NCI-H69 (cell line): ENCODE measurements at regions not wholly inside any gene's neighbourhood (a gene's known extent, or its start where the extent isn't known, plus 50 kb on each side); places are given as distances from the start of the nearest gene placed in this dataset.
"Not testable (repeated sequence)": the region's sequence is repeated elsewhere in the genome, so short reads cannot be mapped to it uniquely, and the experiment has no call there.

Source experiments
- DNase-seq: peaks from one replicate; lab custom pipeline; 2025; lab: John Stamatoyannopoulos, UW

DNA sequence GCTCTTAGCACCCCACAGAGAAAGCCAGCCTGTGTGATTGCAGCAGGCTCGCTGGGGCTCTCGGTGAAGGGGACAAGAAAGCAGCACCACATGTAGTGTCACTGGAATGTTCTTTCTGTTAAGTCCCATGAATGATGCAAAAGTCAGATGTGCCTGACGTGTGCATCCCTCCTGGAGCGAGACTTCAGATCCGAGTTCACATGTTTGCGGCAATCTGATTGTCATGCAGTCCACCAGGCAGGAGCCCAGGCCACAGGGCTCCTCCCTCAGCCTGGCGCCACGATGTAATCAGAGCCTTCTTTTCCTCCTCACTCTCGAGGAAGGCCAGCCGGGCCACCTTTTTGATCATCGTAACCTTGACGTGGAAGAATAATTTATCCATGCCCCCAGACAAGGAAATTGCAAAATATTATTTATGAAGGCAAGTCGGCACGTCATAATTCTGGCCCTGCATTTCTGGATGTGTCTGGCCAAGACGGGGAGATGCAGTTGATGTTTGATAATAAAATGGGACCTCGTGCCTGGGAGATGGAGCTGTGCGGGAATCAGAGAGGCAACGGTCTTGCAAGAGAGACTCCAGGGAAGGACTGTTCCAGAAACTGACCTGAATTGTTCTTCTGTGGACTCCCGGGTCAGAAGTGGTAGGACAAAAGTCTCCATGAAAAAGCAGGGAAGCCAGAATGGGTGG, 214.6 kb downstream of the PHETA1 start:
- no peak for DNase-seq

DNA sequence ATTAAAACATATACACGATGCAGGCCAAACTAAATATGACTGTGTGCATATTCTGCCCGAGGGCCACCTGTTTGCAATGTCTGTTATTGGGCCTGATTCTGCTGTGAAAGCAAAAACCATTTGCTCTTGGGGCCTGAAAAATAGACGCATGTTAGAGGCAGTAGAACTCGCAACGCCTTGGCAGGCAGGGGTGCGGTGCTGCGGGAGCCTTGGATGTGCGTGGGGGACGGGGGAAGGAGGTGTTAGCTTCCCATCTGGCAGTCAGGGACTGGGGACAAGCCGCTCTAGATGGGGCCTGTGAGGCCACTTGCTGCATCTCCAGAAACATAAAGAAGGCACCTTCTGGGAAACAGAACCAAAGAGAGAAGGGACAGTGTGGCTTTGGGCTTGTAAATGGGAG, 216.3 kb downstream of the PHETA1 start:
- no peak for DNase-seq

DNA sequence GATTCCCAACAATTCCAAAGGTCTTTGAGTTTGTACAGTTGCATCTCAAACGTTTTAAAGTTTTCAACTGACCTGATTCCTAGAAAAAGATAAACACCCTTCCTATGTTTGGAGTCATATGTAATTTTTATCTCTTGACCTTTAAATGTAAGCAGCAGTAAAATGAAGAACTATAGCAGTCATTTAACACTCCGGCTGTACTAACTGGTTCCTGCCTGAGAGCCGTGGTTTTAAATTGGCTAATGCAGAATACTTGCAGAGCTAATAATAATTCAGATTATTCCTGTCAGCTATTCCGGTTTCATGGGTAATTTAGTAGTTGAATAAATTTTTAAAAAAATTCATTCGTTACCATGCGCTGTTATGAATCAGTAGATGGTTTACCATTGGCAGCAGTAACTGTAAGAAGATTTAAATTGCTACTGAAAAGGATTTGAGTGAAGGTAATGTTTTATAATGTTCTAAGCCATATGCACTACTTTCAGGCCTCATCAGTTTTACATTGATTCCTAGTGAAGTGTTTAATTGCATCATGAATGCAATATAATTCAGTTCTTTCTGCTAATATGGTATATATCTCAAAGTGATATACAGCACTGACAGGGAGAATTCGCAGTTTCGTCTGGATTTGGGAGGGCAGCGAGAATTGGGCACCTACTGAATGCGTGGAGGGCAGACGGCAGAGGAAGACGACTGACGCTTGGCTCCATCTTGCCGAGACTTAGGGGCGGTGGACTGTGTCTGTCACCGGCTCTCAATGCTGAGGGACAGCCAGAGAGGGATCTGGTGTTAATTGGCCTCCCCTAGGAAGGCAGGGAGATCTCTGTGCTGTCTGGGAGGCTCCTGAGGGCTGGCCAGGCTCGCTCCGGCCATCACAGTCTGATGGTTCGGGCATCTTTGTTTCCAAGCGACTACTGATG, 217.7 kb downstream of the PHETA1 start:
- no peak for DNase-seq

DNA sequence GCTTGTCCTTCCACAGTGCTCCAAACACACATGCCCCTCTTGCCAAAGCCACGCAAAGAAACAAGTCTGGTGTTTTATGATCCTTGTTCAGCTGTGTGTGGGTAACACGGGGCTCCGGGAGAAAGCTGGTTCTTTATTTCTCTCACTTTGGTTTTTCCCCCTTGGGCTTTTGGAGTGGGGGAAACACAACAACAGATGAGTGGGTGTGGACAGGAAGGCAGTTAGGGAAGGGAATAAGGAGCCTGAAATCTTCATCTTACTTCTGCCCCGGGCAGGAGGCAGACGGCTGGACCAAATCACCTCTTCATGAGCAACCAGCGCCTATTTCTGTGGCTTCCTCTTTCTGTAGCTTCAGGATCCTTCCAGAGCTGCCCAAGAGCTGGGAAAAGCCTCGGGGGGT, 218.5 kb downstream of the PHETA1 start:
- DNase-seq, result peak; percentile 53

DNA sequence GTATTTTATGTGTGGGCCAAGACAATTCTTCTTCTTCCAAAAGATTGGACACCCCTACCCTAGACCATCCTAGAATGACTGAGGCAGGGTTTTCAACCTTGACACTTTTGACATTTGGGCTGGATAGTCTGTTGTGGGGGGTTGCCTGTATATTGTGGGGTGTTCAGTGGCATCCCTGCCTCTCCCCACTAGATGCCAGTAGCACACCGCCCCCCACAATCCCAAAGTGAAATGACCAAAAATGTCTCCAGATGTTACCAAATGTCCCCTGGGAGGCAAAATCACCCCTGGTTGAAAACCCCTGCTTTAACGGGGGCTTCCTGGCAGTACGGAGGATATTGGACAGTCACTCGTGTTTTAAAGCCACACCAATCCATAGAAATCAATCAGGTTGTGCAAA, 219.6 kb downstream of the PHETA1 start:
- peak; percentile 19 for DNase-seq

DNA sequence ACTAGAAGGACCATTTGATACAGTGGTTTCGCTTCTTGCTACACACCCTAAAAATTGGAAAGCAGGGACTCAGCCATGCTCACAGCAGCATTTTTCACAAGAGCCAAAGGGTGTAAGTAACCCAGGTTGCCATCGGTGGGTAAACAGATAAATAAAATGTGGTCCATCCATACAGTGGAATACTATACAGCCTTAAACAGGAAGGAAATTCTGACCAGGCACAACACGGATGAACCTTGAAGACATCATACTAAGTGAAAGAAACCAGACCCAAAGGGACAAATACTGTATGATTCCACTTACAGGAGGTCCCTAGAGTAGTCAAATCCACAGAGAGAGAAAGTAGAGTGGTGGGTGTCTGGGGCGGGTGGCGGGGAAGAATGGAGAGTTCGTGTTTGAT, 220.9 kb downstream of the PHETA1 start:
- no peak for DNase-seq

DNA sequence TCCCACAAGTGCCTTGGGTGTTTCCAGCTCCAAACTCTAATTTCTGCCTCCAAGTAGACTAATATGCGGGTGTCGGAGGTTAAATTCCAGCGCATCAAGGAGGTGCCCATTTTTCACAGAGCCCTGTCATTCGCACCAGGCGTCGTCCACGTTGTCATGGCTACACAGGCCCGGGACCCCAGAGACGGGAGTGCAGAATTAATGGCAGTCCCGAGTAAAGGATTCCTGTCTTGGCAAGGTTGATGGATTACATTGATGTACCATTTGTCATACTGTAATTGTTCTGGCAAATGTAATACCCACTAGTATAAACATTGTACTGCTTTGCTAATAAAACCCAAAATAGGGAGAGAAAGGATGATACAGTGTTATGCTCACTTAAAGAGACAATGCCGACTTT, 222.9 kb upstream of the MYL2 start:
- no peak for DNase-seq

DNA sequence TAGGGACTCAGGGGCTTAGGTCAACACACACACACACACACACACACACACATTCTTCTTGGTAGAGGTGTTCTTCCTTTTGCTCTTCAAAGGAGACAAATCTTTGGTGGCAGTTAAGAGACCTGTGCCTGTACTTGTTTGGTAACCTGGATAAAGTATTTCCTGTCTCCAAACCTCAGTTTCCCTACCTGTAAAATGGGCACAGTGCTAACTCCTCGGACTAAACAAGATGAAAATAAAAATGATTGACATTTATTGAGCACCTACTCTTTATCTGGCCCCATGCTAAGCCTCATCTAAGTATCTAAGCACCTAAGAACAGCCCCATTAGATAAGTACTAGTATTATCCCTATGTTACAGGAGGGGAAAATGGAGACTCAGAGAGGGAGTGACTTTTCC, 220.8 kb upstream of the MYL2 start:
- no peak for DNase-seq

DNA sequence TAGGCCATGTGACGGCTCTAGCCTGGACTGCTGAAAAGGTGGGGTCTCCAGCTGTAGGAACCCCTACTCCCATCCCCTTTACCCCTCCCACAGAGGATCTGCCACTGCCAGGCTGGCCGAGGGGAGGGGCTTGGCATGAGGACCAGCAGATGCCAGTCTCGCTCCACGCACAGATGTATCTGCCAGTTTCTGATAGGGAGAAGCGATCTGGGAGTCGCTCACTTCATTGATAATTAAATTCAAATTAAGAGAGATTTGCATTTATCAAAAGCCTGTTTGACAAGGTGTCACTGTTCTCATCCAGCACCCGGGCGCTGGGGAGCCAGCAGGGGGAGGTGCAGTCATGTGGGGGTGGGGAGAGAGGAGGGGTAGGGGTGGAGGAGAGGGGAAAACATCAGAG, 217.6 kb upstream of the MYL2 start:
- DNase-seq, result peak; percentile 17

DNA sequence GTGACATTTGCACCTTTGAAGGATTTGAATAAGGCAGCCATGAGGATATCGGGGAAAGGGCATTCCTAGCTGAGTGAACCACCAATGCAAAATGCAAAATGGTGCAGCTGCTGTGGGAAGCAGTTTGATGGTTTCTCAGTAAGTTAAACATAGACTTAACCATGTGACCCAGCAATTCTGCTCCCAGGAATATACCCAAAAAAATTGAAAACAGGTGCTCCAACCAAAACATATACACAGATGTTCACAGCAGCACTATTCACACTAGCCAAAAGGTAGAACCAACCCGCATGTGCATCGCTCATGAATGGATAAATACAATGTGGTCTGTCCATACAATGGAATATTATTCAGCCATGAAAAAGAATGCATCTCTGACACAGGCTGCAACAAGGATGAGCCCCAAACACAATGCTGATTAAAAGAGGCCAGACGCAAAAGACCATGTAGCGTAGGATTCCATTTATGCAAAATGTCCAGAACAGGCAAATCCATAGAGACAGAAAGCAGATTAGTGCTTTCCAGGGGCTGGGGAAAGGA, 215.0 kb upstream of the MYL2 start:
- DNase-seq, result no peak

DNA sequence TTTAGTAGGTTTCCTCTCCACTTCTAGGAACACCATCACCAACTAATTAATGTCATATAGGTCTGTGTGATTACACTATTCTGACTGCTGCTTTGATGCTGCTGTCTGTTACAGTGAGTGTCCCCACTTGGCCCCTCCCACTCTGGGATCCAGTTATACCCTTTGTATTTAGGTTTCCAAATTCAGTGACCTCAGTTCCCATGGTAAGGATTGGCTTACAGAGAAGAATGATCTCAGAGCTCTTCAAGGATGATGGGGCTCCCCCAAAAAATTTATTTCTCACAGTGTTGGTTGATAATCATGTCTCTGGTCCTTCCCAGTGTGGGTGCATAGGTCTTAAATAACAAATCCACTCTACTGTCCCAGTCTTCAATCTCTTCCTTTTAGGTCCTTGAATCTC, 210.0 kb upstream of the MYL2 start:
- no peak for DNase-seq

DNA sequence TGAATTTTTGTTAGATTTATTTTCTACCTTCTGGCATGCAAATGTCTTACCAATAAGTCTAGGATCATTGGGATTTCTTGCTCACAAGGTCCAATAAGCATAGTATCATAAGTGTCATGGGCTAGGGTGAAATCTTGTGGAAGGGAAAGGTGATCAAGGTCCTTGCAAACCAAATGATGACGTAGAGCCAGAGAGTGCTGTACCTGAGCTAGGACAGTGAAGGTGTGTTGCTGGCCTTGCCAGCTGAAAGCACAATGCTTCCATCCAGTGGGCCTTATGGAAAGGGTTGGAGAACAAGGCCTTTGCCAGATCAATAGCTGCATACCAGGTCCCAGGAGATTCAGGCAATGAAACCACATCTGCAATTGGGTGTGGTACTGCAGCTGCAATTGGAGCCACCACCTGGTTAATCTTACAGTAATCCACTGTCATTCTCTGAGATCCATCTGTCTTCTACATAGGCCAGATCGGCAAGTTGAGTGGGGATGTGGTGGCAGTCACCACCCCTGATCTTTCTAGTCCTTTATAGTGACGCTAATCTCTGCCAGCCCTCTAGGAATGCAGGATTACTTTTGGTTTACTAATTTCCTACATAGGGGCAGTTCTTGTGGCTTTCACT, 208.9 kb upstream of the MYL2 start:
- DNase-seq, result peak; percentile 62

DNA sequence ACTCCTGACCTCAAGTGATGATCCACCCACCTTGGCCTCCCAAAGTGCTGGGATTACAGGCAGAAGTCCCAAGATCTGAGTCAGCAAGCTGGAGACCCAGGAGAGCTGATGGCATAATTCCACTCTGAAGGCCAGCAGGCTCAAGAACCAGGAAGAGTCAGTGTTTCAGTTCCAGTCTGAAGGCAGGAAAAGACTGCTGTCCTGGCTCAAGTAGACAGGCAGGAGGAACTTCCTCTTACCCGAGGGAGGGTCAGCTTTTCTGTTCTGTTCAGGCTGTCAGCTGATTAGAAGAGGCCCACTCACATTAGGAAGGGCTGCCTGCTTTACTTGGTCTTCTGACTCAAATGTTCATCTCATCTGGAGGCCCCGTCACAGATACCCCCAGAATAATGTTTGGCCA, 206.0 kb upstream of the MYL2 start:
- peak; percentile 29 for DNase-seq

DNA sequence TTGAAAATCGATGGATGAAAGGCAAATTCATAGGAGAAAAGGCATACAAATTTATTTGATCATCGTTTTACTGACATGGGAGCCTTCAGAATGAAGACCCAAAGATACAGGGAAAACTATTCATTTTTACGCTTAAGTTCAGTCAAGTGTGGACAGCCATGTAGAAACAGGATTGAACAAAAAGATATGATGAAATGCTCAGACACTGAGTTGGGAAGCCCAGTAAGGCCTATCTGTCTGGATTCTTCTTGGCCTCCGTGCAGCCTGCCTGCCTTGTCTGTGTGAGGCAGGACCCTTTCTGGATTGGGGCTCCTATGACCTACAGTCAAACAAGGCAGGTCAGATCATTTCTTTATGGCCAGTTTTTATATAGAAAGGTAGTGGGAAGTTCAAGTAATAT, 203.8 kb upstream of the MYL2 start:
- DNase-seq, result no peak

DNA sequence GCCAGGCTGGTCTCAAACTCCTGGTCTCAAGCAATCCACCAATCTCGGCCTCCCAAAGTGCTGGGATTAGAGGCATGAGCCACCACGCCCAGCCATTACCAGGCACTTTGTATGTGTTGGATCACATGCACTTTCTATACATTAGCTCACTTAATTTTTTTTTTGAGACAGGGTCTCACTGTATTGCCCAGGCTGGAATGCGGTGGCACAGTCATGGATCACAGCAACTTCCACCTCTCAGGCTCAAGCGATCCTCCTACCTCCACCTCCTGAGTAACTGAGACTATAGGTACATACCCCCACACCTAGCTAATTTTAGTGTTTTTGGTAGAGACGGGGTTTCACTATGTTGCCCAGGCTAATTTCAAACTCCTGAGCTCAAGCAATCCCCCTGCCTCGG, 203.0 kb upstream of the MYL2 start:
- DNase-seq, result no peak

DNA sequence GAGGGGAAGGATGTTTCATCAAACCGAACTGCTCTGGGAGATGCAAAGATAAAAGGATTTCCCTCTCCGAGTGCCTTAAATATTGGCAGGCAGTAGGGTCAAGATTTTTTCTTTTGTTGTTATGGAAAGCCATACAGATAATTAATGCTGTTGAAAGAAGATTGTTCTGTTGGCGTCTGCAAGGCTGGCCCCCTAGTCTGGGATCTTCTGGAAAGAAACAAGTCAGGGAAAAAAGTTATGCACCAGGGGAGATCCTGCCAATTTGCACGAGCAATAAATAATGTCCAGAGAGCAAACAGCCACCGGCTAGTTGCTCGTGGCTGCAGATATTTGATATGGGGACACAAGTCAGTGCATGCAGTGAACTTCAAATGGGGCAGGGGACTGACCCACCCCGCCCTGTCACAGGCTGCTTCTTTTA, 202.1 kb upstream of the MYL2 start:
- peak; percentile 97 for DNase-seq

DNA sequence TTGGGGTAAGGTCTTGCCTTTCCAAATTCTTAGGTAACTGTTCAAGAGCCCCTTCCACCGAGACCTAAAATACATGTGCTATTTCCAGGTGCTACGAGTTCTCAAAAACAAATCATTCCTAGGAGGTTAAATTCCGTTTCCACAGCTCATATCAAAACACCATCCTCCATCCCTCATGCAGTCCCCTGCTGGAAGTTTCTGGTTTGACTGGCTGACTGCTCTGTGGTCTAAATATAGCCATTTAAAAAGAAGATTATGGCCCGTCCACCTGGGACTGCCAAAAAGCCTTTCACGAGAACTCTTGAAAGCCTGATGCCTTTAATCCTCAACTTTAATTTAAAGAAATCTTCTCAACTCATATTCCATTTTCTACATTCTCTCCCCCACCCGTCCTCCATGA, 201.5 kb upstream of the MYL2 start:
- DNase-seq, result peak; percentile 73

DNA sequence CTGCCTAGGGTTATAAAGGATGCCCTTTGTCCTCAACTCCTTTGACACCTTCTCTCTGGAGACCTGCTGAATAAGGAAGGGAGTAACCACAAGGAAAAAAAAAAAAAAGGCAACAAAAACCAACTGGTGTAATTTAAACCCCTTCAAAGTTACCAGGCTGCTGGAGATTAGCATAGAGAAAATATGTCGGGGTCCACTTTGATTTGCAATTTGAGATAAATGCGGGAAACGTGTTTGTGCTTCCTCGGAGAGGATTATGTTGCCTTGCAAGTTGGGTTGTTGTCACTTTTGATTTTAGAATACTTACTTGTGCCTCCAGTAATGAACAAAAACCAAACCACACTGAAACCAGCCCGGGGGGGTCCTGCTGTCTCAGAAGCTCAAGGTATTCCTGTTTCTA, 200.2 kb upstream of the MYL2 start:
- peak; percentile 46 for DNase-seq

DNA sequence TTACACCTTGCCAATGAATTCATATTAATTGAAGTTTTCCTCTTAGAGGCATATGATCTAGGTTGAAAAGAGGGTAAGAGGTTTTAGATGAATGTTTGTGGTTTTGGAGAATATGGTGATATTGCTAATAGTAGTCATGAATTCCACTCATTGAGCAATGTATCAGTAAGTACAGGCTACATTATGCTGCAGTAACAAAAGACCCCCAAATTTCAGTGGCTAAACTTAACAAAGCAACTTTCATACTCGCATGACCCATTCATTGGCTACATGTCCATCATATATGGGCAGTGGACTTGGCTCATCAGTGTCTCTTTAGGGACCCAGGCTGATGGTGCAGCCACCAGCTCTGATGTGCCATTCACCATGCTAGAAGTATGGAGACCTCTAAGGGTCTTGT, 196.6 kb upstream of the MYL2 start:
- DNase-seq, result no peak

DNA sequence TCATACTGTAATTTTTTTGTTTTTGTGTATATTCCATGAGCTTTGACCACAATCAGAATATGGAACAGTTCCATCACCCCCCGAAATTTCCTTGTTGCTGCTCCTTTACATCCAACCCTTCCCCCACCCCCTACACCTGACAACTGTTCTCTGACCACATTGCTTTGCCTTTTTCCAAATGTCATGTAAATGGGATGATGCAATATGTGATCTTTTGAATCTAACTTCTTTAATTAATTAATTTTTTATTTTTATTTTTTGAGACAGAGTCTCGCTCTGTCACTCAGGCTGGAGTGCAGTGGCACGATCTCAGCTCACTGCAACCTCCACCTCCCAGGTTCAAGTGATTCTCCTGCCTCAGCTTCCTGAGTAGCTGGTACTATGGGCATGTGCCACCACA, 192.9 kb upstream of the MYL2 start:
- DNase-seq, result not testable (repeated sequence)

DNA sequence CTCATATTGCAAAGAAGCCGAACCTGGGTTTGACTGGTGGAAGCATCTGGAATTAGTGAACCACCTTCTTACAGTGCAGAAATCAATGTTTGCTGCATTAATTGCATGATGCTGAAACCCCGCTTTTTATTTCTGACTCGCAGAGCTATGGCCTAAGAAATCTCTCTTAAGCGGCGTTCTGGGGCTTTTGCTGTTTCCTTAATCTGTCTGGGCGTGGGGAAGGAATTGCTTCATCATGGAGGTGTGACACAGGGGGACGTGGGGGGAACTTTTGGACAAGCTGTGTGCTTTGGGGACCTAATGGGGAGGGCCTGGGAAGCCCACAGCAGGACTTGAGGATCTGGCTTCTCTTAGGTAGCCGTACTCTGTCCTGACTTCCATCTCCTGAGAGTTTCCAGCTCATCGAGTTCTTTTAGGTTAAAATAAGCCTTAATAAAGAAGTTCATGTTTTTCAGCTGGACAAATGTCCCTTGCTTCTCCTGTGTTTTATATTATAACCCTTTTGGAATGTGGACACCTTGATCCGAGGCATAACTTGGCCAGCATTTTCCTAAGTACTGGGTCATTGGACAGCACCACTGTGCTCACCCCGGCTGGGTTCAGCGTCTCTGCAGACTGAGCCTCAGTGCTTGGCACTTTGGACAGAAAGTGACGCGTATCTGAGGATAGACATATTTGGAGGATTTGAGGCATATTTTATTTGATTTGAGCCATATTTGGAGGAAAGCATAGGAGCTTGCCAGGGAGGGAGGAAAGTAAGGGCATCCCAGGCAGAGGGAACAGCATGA, 192.1 kb upstream of the MYL2 start:
- no peak for DNase-seq

DNA sequence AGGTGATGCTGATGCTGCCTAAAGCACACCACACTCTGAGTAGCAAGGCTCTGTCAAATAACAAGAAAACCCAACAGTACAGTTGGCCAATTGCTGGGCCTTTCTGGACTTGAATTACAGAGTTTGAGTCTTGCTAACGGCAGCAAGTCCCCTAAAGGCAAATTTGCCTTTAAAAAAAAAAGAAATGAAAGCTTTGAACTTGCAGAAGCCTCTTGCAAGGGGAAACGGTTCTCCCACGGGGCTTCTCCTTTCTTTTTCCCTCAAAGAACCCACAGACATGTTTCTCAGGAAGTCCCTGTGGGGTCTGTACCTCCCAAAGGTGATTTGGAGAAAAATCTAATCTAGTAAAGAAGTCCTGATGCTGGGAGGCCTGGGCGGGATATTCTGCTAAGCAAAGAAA, 191.3 kb upstream of the MYL2 start:
- DNase-seq, result no peak
